NCI-H748 (cell line): ENCODE measurements at regions not wholly inside any gene's neighbourhood (a gene's known extent, or its start where the extent isn't known, plus 50 kb on each side); places are given as distances from the start of the nearest gene placed in this dataset.

Experiments
- DNase-seq: peaks from one replicate; lab custom pipeline; 2025; ENCODE audit not compliant: unreplicated experiment; lab: John Stamatoyannopoulos, UW

DNA sequence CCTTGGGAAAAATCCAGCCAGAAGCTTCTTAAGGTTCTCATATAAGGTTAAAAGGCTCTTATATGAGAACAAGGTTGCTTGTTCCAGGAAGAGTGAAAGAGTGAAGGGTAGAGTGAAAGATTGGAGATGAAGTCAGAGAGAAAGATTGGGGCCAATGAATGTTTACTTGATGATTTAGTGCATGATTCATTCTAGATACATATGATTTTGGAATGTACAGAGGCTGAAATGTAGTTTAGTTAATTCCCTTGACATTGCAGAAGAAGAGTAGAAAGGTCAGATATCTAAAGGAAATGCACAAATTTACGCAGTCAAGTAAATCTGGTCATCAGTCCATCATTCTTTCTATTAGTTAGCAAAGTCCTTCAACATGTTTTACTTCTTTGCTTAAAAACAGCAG is 619.8 kb upstream of the ZNF717 start:
- no peak for DNase-seq

- no peak for DNase-seq
Measured at GRCh38 chr3:76410762-76411281, 625.5 kb upstream of the ZNF717 start.

DNA sequence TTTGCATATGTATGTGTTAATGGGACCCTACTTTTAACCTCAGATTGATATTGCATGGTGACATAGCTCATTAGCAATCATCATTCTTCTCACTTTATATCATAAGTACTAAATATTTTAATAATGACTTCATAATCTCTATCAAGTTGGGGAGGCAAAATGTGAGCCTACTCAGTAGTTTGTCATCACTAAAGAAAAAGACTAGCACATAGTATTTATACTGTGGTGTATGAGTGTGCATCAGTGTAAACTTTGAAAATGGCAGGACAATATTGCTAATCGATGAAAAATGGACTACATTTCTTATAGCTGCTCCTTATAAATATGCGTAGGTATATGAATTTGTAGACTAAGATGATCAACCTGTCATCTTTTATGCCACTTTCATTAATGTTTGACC is 624.5 kb upstream of the ROBO2 start:
- no peak for DNase-seq

DNA sequence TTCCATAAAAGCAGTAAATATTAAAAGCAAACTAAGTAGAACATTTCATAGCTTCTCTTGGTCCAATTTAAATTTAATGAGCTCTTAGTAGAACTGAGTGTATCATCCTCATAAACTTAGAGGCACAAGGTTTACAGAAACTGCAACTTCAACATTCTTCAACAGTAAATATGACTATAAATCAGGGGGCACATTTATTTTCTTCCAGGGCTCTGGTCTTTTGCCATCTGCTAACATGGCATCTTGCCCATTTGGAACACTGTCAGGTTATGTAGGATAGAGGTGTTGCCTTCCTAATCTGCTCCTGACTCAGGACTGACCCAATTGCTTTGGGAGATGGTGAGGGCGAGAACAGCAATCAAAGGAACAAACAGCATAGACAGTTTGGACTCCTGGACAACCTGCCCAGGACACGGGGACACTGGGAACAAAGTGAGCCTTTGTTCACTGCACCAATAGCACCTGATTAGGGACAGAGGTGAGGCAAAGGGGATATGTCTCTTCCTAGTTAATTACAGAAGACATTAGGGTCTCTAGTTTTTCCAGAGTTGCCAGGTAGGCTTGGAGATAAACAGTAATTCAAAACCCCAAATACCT is 610.2 kb upstream of the ROBO2 start:
- no peak for DNase-seq

GRCh38 chr3:76432396-76432795 is 607.5 kb upstream of the ROBO2 start:
- DNase-seq = no peak

- DNase-seq = no peak
Measured at GRCh38 chr3:76436894-76437293, 603.0 kb upstream of the ROBO2 start.

GRCh38 chr3:76438971-76439370 is 600.9 kb upstream of the ROBO2 start:
- no peak for DNase-seq

DNA sequence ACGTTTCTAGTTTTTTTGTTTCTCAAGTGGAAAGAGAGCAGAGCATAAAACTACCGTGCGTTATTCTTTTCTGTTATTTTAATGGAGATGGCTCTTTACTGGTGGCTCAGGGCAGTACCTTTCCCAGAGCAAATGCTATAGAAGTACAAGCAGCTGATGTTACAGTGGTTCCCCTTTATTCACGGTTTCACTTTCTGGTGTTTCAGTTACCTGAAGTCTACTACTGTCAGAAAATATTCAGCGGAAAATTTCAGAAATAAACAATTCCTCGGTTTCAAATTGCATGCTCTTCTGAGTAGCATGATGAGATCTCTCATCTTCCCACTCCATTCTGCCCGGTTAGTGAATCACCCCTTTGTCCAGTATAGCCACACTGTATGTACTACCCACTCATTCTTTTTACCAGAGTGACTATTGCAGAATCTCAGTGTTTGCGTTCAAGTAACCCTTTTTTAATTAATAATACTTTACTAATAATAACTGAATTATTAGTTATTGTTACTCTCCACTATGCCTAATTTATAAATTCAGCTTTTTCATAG is 597.5 kb upstream of the ROBO2 start:
- DNase-seq = no peak

DNA sequence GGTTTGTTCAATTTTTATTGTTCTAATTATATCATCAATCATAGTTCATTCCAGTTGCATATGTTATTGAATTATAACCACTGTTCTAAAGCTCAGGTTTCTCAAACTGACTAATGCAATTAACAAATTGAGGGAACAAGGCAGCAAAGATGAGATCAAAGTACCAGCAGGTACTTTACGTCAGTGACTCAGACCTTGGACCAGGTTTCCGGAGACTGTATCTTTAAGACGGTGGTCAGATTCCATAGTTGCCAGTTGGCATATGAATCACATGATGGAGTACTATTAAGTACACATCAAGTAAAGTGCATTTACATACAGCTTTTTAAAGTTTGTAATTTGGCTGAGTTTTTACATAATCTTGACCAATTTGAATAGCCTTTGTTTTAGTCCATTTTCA is 583.6 kb upstream of the ROBO2 start:
- DNase-seq = no peak

DNA sequence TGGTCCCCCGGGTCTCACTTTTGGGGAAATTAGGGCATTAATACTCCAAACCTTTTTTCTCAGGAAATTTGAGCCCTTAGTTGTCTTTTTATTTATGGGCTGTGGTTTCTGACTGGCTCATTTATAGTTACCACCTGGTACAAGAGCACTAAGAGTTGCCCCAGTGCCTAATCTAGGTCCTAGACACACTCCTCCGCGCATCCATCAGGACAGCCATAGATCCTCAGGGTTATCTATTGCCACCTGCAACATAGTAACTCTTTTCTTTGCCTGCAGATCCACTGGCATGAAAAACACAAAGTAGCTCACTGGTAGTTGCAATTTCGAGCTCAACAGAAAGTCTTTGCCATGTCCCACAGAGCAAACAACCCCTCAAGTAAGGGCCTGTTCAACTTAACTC is 576.4 kb upstream of the ROBO2 start:
- DNase-seq = no peak

DNA sequence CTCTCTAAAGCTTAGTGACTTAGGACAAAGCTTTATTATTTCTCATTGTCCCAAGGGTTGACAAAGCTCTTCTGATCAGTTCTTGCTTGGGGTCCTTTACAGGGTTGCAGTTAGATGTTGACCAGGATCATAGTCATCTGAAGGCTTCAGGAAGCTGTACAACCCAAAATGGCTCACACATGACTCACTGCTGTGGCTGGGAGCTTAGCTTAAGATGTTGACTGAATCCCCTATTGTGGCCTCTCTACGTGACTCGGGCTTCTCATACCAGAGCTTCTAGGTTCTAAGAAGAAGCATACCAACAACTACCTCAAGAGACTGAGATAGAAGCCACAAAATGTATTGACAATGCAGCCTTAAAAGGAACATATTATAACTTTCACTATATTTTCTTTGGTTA is 569.6 kb upstream of the ROBO2 start:
- DNase-seq = no peak

GRCh38 chr3:76474632-76475031 is 565.3 kb upstream of the ROBO2 start:
- no peak for DNase-seq

DNA sequence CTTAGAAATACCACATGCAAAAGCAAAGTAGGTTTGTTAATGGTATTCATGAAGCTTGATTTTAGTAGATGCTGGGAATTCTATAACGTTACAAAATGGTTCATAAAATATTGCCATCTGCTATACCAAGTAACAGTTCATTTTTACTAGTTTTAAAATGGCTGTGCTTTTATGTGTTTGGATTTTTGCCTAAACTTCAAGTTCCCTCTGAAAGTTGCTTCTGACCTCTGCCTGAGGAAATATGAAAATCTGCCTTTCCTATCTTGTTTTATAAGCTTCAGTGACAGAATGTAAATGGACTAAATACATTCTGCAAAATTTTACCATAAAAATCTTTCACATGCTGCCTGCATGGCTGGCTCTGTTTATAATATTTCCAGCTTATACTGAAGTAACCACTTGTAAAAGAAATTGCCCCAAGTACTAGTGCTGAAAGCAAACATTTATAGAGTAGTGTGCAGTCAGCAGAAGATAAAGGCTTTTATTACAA is 560.7 kb upstream of the ROBO2 start:
- DNase-seq = no peak

GRCh38 chr3:76482510-76482909 is 557.4 kb upstream of the ROBO2 start:
- DNase-seq = no peak

GRCh38 chr3:76487446-76487845 is 552.5 kb upstream of the ROBO2 start:
- no peak for DNase-seq

GRCh38 chr3:76490064-76490463 is 549.8 kb upstream of the ROBO2 start:
- DNase-seq = no peak

DNA sequence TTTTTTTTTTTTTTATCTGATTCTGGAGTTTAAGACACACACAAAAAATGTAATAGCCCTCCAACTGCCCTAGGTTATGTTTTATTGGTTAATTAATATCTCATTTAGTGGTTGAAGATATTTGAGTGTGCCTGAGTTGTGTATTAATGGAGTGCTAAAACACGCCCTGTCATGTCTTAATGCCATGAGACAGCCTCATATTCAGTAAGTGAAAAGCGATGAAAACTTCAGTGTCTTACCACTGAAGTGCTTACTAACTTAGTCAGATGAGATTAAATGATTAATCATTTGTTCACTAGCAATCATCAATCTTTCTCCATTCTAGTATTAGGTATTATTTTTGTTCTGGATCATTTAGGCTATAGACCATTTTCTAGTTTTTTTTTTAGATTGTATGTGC is 544.7 kb upstream of the ROBO2 start:
- DNase-seq = no peak

DNA sequence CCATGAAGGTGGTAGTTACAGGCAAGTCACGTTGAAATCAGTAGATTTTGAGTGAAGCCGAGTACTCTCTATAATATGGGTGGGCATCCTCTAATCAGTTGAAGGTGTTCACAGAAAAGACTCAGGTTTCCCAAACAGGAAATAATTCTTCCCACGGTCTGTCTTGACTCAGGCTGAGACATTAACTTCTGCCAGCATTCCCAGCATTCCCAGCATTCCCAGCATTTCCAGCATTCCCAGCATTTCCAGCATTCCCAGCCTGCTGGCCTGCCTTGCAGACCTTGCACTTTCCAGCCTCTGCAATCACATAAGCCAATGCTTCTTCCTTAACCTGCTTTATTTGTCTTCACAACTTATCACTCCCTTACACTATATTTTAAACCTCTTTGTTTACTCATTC is 542.3 kb upstream of the ROBO2 start:
- DNase-seq = no peak

DNA sequence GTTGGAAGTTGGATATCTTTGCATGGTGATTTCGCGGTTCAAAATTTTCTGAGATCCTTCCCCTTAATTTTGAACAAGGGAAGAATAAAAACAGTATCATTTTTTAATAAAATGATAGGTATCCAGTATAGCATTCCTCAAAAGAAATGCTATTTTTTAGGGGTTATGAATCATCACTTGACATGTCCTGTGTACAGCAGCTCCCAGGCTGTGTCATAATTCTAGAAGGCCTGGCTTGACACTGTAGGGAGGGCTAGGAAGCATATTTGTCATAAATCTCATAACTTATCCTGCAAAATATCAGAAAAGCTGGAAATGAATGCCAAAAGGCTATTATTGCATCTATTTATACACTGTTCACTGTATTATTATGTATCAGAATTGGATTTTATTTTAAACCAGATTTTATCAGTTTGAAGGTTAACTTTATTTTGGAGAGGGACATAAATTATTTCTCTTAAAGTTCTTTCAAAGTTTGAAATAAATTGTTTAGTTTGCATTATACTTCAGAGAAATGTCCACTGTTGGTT is 539.1 kb upstream of the ROBO2 start:
- DNase-seq = no peak

DNA sequence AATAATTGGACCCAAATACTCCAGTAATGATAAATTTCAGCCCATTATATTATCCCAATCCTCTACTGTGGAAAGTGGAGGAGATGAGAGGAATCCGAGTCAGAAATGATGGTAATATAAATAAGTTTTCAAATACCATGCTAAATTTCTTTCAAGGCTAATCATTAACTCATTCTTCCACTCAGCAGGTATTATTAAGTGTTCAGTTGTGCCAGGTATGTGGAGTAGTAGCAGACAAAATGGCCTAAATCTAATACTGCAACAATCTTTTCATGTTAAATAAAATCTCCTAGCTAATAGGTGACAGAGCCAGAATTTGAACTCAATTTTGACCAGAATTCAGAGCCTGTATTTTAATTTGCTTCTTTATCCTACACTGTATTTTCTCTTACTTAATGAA is 538.6 kb upstream of the ROBO2 start:
- DNase-seq = no peak

- DNase-seq = no peak
Measured at GRCh38 chr3:76502076-76502475, 537.8 kb upstream of the ROBO2 start.

DNA sequence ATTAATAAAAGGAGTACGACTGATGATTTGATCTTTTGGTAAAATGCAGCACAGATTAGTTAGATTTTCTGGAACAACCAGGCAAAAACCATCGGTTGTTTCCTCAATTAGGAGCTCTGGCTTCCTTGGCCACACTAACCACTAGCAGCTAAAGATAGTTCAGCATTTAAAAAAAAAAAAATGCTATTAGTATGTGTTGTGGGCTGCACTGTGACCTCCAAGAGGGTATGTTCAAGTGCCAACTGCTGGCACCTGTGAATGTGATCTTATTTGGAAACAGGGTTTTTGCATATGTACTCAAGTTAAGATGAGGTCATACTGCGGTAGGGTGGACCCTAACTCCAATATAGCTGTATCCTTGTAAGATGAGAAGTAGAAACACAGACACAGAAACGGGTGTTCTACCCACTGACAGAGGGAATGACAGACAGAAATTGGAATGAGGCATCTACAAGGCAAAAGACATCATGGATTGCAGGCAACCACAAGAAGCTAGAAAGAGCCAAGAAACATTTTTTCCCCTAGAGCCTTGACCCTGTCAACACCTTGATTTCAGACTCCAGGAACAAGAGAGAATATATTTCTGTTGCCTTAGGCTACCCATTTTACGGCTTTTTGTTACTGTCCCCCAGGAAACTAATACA is 534.6 kb upstream of the ROBO2 start:
- DNase-seq = no peak
